ENCODE measurements at regions not wholly inside any gene's neighbourhood (a gene's known extent, or its start where the extent isn't known, plus 50 kb on each side); places are given as distances from the start of the nearest gene placed in this dataset.
A peak's percentile ranks its signal among the peaks of the same experiment; 100 is the strongest.

GRCh38 chr3:168260859-168261258 is 165.1 kb upstream of the GOLIM4 start:
- no peak for TF ChIP-seq Cebpa-rat (IDR thresholded peaks at IDR 0.05)
- H3K9ac ChIP-seq = no peak overlapping the region
- peaks cover 0 to 9% (median 0%) of the 10 kb centered on the region in 10 experiments; a peak in 2 of 20 replicates for H3K4me1 ChIP-seq
- H3K4me2 ChIP-seq = 0 out of 22 replicates have a peak overlapping the region, but pooled peaks of 2 of the 11 experiments have one; percentile 0 to 27
- H3K27ac ChIP-seq = no peak overlapping the region
- peaks cover 4 to 13% (median 11%) of the 10 kb centered on the region in 11 experiments for H3K9me3 ChIP-seq (replicated peaks in 1 of 11)
- H3K27me3 ChIP-seq = no peaks in the 10 kb centered on the region
- peaks cover 0 to 4% (median 0%) of the 10 kb centered on the region in 11 experiments; a peak in 3 of 22 replicates for H3K36me3 ChIP-seq
- H4K20me1 ChIP-seq = no peaks in the 10 kb centered on the region
- H3K4me3 ChIP-seq = no peak overlapping the region

- H3K4me1 ChIP-seq = peaks cover 12 to 30% (median 17%) of the 10 kb centered on the region in 10 experiments
- H3K27me3 ChIP-seq = peaks cover 0 to 34% (median 17%) of the 10 kb centered on the region in 11 experiments; a peak in 14 of 22 replicates
- TF ChIP-seq Cebpa-rat (IDR thresholded peaks at IDR 0.05) = no peak
- peak overlapping the region in 5 of 11 experiments; percentile 96 to 100 (median 98); a peak in 5 of 22 replicates for H3K4me2 ChIP-seq
- H3K36me3 ChIP-seq = peaks cover 0 to 11% (median 4%) of the 10 kb centered on the region in 11 experiments; a peak in 3 of 22 replicates
- H3K27ac ChIP-seq = no peak overlapping the region
- no peaks in the 10 kb centered on the region for H4K20me1 ChIP-seq
- H3K4me3 ChIP-seq = no peak overlapping the region
- peaks cover 18 to 25% (median 20%) of the 10 kb centered on the region in 11 experiments for H3K9me3 ChIP-seq (replicated peaks in 1 of 11)
- no peak overlapping the region for H3K9ac ChIP-seq
Observed at GRCh38 chr3:168251371-168251770, 155.6 kb upstream of the GOLIM4 start.

DNA sequence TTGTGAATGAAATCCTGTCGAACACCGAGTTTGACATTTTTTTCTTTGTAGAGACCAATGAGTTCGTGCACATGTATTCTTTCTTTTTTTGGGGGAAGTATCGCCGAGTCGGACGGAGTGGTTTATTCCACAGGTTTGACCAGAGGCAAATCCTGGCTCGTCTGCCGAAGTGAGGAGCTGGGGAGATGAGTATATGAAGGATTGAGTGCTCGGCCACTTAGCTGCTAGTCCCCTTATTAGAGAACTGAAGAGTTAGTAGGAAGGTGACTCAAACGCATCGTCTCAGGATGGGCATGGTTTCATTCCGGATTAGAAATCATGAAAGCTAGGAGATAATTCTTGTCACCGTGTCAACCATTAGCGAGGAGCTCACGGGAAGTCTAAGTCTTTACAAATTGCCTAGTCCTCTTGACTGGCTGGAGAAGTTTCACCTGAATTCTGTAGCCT is 154.7 kb upstream of the GOLIM4 start:
- Histone ChIP-seq H4K20me1 (no peaks in the 10 kb centered on the region), H3K4me2 (peak overlapping the region; percentile 96 to 100 (median 98)), H3K36me3 (peaks cover 0 to 3% (median 0%) of the 10 kb centered on the region in 11 experiments; a peak in 3 of 22 replicates), H3K4me3 (peak overlapping the region; percentile 60 to 81 (median 78)), H3K9me3 (replicated peaks in 1 of 11) (peaks cover 9 to 16% (median 10%) of the 10 kb centered on the region in 11 experiments), H3K9ac (peak overlapping the region in 10 of 11 experiments; percentile 54 to 81 (median 70); a peak in 18 of 22 replicates), H3K27me3 (peaks cover 0 to 34% (median 17%) of the 10 kb centered on the region in 11 experiments; a peak in 14 of 22 replicates), H3K27ac (no peak overlapping the region; a peak in 1 of 22 replicates), H3K4me1 (peaks cover 12 to 30% (median 17%) of the 10 kb centered on the region in 10 experiments)
- no peak for TF ChIP-seq Cebpa-rat (IDR thresholded peaks at IDR 0.05)

DNA sequence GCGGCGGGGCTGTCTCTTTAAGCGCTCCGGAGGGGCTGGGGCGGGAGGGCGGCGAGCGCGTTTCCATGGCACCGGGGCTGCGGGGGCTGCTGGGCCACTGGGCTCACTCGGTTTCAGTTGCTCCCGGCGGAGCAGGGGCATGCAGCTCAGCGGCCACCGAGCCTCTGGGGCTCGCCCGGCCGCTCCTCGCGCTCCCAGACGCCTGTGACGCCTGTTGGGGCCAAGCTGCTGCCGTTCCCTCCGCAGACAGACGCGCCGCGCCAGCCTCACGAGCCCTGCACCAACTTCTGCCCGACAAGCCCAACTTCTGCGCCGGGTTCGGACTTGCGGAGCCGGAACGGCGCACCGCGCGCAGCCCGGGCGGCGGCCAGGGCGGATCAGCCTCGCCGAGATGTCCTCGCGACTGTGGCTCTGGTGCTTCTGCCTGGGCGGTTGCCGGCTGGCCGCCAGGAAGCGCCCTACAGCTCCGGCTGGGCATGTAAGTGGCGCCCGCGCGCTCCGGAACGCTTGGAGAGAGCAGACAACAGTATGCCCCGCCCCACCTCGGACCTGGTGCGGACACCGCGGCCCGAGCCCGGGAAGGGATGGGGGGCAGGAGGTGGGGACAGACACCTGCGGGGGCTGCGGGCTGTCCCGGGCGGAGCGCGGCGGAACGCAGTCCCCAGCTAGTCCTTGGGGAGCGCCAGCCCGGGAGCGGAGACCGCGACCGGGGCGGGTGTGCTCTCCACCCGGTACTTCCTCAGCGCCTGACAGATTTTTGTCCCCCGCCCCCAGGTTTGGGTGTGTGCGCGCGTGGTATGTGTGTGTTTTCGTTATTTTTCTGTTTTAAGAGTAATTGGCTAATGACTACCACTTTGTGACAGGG is 154.1 kb upstream of the GOLIM4 start:
- H3K4me3 ChIP-seq = peak overlapping the region; percentile 60 to 81 (median 78)
- TF ChIP-seq Cebpa-rat (IDR thresholded peaks at IDR 0.05) = no peak
- no peaks in the 10 kb centered on the region for H3K36me3 ChIP-seq
- peaks cover 2 to 9% (median 4%) of the 10 kb centered on the region in 11 experiments; a peak in 21 of 22 replicates for H3K9me3 ChIP-seq (replicated peaks in 1 of 11)
- H3K27ac ChIP-seq = peak overlapping the region in 8 of 11 experiments; percentile 19 to 56 (median 41); a peak in 12 of 22 replicates
- peak overlapping the region; percentile 96 to 100 (median 98) for H3K4me2 ChIP-seq
- peaks cover 0 to 34% (median 17%) of the 10 kb centered on the region in 11 experiments; a peak in 14 of 22 replicates for H3K27me3 ChIP-seq
- H3K9ac ChIP-seq = peak overlapping the region; percentile 51 to 81 (median 69); a peak in 21 of 22 replicates
- peaks cover 12 to 30% (median 17%) of the 10 kb centered on the region in 10 experiments for H3K4me1 ChIP-seq
- H4K20me1 ChIP-seq = no peaks in the 10 kb centered on the region

- Histone ChIP-seq H3K27ac (peak overlapping the region in 4 of 11 experiments; percentile 40 to 48 (median 43); a peak in 4 of 22 replicates), H3K4me3 (peak overlapping the region; percentile 60 to 81 (median 78)), H3K27me3 (peaks cover 0 to 34% (median 17%) of the 10 kb centered on the region in 11 experiments; a peak in 14 of 22 replicates), H4K20me1 (no peaks in the 10 kb centered on the region), H3K4me2 (peak overlapping the region; percentile 96 to 100 (median 98)), H3K9ac (peak overlapping the region; percentile 51 to 81 (median 69)), H3K9me3 (replicated peaks in 1 of 11) (peaks cover 0 to 3% (median 0%) of the 10 kb centered on the region in 11 experiments; a peak in 3 of 22 replicates), H3K36me3 (no peaks in the 10 kb centered on the region), H3K4me1 (peaks cover 12 to 30% (median 17%) of the 10 kb centered on the region in 10 experiments)
- TF ChIP-seq Cebpa-rat (IDR thresholded peaks at IDR 0.05) = no peak
Observed at GRCh38 chr3:168249205-168249549, 153.5 kb upstream of the GOLIM4 start.

GRCh38 chr3:168248383-168249204 is 152.9 kb upstream of the GOLIM4 start:
- Histone ChIP-seq H3K4me2 (peak overlapping the region; percentile 96 to 100 (median 98)), H3K27ac (no peak overlapping the region), H3K9me3 (replicated peaks in 1 of 11) (no peaks in the 10 kb centered on the region), H3K27me3 (peaks cover 0 to 34% (median 17%) of the 10 kb centered on the region in 11 experiments; a peak in 14 of 22 replicates), H3K4me3 (peak overlapping the region; percentile 60 to 81 (median 78)), H3K9ac (peak overlapping the region; percentile 51 to 81 (median 69); a peak in 19 of 22 replicates), H3K4me1 (peaks cover 12 to 30% (median 17%) of the 10 kb centered on the region in 10 experiments), H3K36me3 (no peaks in the 10 kb centered on the region), H4K20me1 (no peaks in the 10 kb centered on the region)
- TF ChIP-seq Cebpa-rat (IDR thresholded peaks at IDR 0.05) = no peak

GRCh38 chr3:168241156-168241555 is 145.4 kb upstream of the GOLIM4 start:
- no peak for TF ChIP-seq Cebpa-rat (IDR thresholded peaks at IDR 0.05)
- H3K4me2 ChIP-seq = no peak overlapping the region
- H3K4me3 ChIP-seq = no peak overlapping the region
- H3K9ac ChIP-seq = no peak overlapping the region
- H3K4me1 ChIP-seq = peaks cover 0 to 7% (median 0%) of the 10 kb centered on the region in 10 experiments; a peak in 4 of 20 replicates
- no peak overlapping the region for H3K27ac ChIP-seq
- no peaks in the 10 kb centered on the region for H4K20me1 ChIP-seq
- H3K27me3 ChIP-seq = no peaks in the 10 kb centered on the region
- H3K36me3 ChIP-seq = no peaks in the 10 kb centered on the region
- H3K9me3 ChIP-seq (replicated peaks in 1 of 11) = no peaks in the 10 kb centered on the region

DNA sequence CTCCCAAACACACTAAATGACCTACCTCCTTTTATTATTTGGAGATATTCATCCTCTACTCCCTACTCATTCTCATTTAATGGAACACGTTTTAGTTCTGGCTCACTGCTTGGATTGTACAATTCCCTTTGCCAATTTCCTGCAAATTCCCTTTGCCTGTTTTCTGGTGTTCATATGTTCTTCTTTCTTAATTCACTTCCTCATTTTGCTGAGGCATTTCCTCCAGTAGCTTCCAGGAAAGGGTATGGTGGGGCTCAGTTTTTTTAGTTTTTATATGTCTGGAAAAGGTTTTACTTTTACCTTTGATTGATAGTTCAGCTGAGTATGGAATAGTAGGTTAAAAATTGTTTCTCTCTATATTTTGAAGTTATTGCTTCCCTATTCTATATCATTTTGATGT is 143.6 kb upstream of the GOLIM4 start:
- no peaks in the 10 kb centered on the region for H4K20me1 ChIP-seq
- peak overlapping the region in 1 of 11 experiments; percentile 36; a peak in 1 of 22 replicates for H3K4me2 ChIP-seq
- H3K4me1 ChIP-seq = peaks cover 0 to 7% (median 0%) of the 10 kb centered on the region in 10 experiments; a peak in 4 of 20 replicates
- no peak for TF ChIP-seq Cebpa-rat (IDR thresholded peaks at IDR 0.05)
- no peak overlapping the region for H3K27ac ChIP-seq
- H3K27me3 ChIP-seq = no peaks in the 10 kb centered on the region
- H3K36me3 ChIP-seq = no peaks in the 10 kb centered on the region
- H3K4me3 ChIP-seq = no peak overlapping the region
- peaks cover 0 to 9% (median 4%) of the 10 kb centered on the region in 11 experiments; a peak in 11 of 22 replicates for H3K9me3 ChIP-seq (replicated peaks in 1 of 11)
- H3K9ac ChIP-seq = no peak overlapping the region
